Parathyroid adenoma (tissue), 2 donors: ENCODE measurements at regions not wholly inside any gene's neighbourhood (a gene's known extent, or its start where the extent isn't known, plus 50 kb on each side); places are given as distances from the start of the nearest gene placed in this dataset.

Experiments
- H2AFZ ChIP-seq: fragments of 300-600 bp; sonication (generic); one replicate; pipeline ENCODE4 v1.7.0; 2017; ENCODE audit warnings: antibody characterized with exemption, mild to moderate bottlenecking
- H3K27ac ChIP-seq: fragments of 300-600 bp; sonication (generic); one replicate; pipeline ENCODE4 v1.7.0; 2017
- H3K27me3 ChIP-seq: fragments of 300-600 bp; sonication (generic); one replicate; pipeline ENCODE4 v1.7.0; 2017; ENCODE audit warnings: low read length; ENCODE audit not compliant: control insufficient read depth, insufficient read depth
- H3K36me3 ChIP-seq: fragments of 300-600 bp; sonication (generic); one replicate; pipeline ENCODE4 v1.7.0; 2017; ENCODE audit warnings: low read length; ENCODE audit not compliant: control insufficient read depth, insufficient read depth
- H3K4me1 ChIP-seq: fragments of 300-600 bp; sonication (generic); one replicate; pipeline ENCODE4 v1.7.0; 2017; ENCODE audit warnings: control low read depth
- H3K4me2 ChIP-seq: fragments of 300-600 bp; sonication (generic); one replicate; pipeline ENCODE4 v1.7.0; 2017; ENCODE audit warnings: low read length
- H3K4me3 ChIP-seq: fragments of 300-600 bp; sonication (generic); one replicate; pipeline ENCODE4 v1.7.0; 2017; ENCODE audit warnings: low read depth, low read length
- H3K79me2 ChIP-seq: fragments of 300-600 bp; sonication (generic); one replicate; pipeline ENCODE4 v1.7.0; 2017; ENCODE audit warnings: control low read depth
- H3K9ac ChIP-seq: fragments of 300-600 bp; sonication (generic); one replicate; pipeline ENCODE4 v1.7.0; 2017; ENCODE audit warnings: mild to moderate bottlenecking
- H3K9me3 ChIP-seq: fragments of 300-600 bp; sonication (generic); one replicate; pipeline ENCODE4 v1.7.0; 2017; ENCODE audit warnings: low read length; ENCODE audit not compliant: control insufficient read depth
- CTCF ChIP-seq: fragments of 300-600 bp; sonication (generic); IDR thresholded peaks from one replicate; pipeline ENCODE4 v1.7.0; 2017; ENCODE audit warnings: antibody characterized with exemption, mild to moderate bottlenecking
- donor health status: primary hyperparathyroidism.

GRCh38 chr4:57710053-57710452, 599.9 kb upstream of the IGFBP7 start:
- no peak overlapping the region for H2AFZ ChIP-seq
- TF ChIP-seq CTCF, result no peak
- no peak overlapping the region for H3K4me2 ChIP-seq
- no peaks in the 10 kb centered on the region for H3K27me3 ChIP-seq
- H3K9me3 ChIP-seq, result no peaks in the 10 kb centered on the region
- H3K27ac ChIP-seq, result no peak overlapping the region
- H3K79me2 ChIP-seq, result no peaks in the 10 kb centered on the region
- no peak overlapping the region for H3K9ac ChIP-seq
- H3K4me3 ChIP-seq, result no peak overlapping the region
- H3K36me3 ChIP-seq, result no peaks in the 10 kb centered on the region
- no peaks in the 10 kb centered on the region for H3K4me1 ChIP-seq

- Histone ChIP-seq H3K4me3 (no peak overlapping the region), H3K9ac (no peak overlapping the region), H3K27me3 (no peaks in the 10 kb centered on the region), H3K36me3 (no peaks in the 10 kb centered on the region), H3K79me2 (no peaks in the 10 kb centered on the region), H3K4me1 (no peaks in the 10 kb centered on the region), H2AFZ (no peak overlapping the region), H3K27ac (no peak overlapping the region), H3K4me2 (no peak overlapping the region), H3K9me3 (no peaks in the 10 kb centered on the region)
- TF ChIP-seq CTCF, result no peak
These were observed 581.2 kb upstream of the IGFBP7 start for GRCh38 chr4:57691370-57691769.

- Histone ChIP-seq H3K27me3 (no peaks in the 10 kb centered on the region), H3K9ac (no peak overlapping the region), H3K9me3 (no peaks in the 10 kb centered on the region), H3K4me2 (no peak overlapping the region), H3K79me2 (no peaks in the 10 kb centered on the region), H3K4me1 (no peaks in the 10 kb centered on the region), H3K4me3 (no peak overlapping the region), H3K36me3 (no peaks in the 10 kb centered on the region), H2AFZ (no peak overlapping the region), H3K27ac (no peak overlapping the region)
- no peak for TF ChIP-seq CTCF
These were observed 579.6 kb upstream of the IGFBP7 start for GRCh38 chr4:57689693-57690205.

- H3K36me3 ChIP-seq, result no peaks in the 10 kb centered on the region
- no peaks in the 10 kb centered on the region for H3K79me2 ChIP-seq
- no peak overlapping the region for H3K4me3 ChIP-seq
- H2AFZ ChIP-seq, result no peak overlapping the region
- no peak overlapping the region for H3K27ac ChIP-seq
- no peak overlapping the region for H3K9ac ChIP-seq
- H3K4me2 ChIP-seq, result no peak overlapping the region
- no peak for TF ChIP-seq CTCF
- H3K27me3 ChIP-seq, result no peaks in the 10 kb centered on the region
- H3K9me3 ChIP-seq, result no peaks in the 10 kb centered on the region
- no peaks in the 10 kb centered on the region for H3K4me1 ChIP-seq
These were observed 572.1 kb upstream of the IGFBP7 start for GRCh38 chr4:57682275-57682674.

- no peaks in the 10 kb centered on the region for H3K36me3 ChIP-seq
- no peaks in the 10 kb centered on the region for H3K9me3 ChIP-seq
- TF ChIP-seq CTCF, result no peak
- H3K4me3 ChIP-seq, result no peak overlapping the region
- no peak overlapping the region for H3K4me2 ChIP-seq
- no peak overlapping the region for H2AFZ ChIP-seq
- no peaks in the 10 kb centered on the region for H3K79me2 ChIP-seq
- no peak overlapping the region for H3K9ac ChIP-seq
- H3K27me3 ChIP-seq, result no peaks in the 10 kb centered on the region
- no peak overlapping the region for H3K27ac ChIP-seq
- no peaks in the 10 kb centered on the region for H3K4me1 ChIP-seq
These were observed 569.8 kb upstream of the IGFBP7 start for GRCh38 chr4:57679969-57680368.
